Right cardiac atrium (tissue), 5 donors: ENCODE measurements at regions not wholly inside any gene's neighbourhood (a gene's known extent, or its start where the extent isn't known, plus 50 kb on each side); places are given as distances from the start of the nearest gene placed in this dataset.
"Not testable (repeated sequence)": the region's sequence is repeated elsewhere in the genome, so short reads cannot be mapped to it uniquely, and the experiment has no call there.

Source experiments
- ATAC-seq, 2 donors: fragments of 200-7000 bp; cut with Tn5 transposase; one replicate each; pipeline versions ENCODE4 v1.8.0 to v1.9.1; 2020; ENCODE audit warnings: moderate library complexity in 2 of 2, mild to moderate bottlenecking in 1 of 2
- DNase-seq, 3 donors: peaks; one replicate each; pipeline ENCODE4 v3.0.0-alpha.2; 2020
- H3K27ac ChIP-seq: one replicate; pipeline ENCODE4 v1.5.1; 2013; ENCODE audit warnings: mild to moderate bottlenecking, low read length, control low read depth, moderate library complexity
- H3K27me3 ChIP-seq: one replicate; pipeline ENCODE4 v1.6.1; 2013; ENCODE audit not compliant: control insufficient read depth, insufficient read depth
- H3K4me1 ChIP-seq: one replicate; pipeline ENCODE4 v1.6.1; 2013; ENCODE audit warnings: low read length; ENCODE audit not compliant: control insufficient read depth, insufficient read depth
- H3K4me3 ChIP-seq: one replicate; pipeline ENCODE4 v1.5.1; 2013; ENCODE audit warnings: low read length, control low read depth
- H3K9me3 ChIP-seq: one replicate; pipeline ENCODE4 v1.6.1; 2013; ENCODE audit warnings: low read length; ENCODE audit not compliant: control insufficient read depth
- WGBS: extraction: QIAGEN DNeasy Blood & Tissue Kit; methylation state at CpG from one replicate; pipeline ENCODE4 v1.1.7; 2013; 5-methylcytosine and 5-hydroxymethylcytosine counted together
- intact Hi-C, 4 donors: fragments of 100-400 bp; cut with DNase I; formaldehyde crosslinking; loops; one replicate each; pipeline versions ENCODE4 v1.11.0 to v1.14.0; 2022 to 2023
- donor health status: healthy with polysubstance abuse.
- donor health status: DM: no; HTN: yes; CAD: no.
- donor health status: DM: no; HTN: no; CAD: no.
- donor health status: DM: no; HTN: yes; CAD: no; lungs with severe emphysema.
- donor health status: DM: yes; HTN: yes; CAD: no.

DNA sequence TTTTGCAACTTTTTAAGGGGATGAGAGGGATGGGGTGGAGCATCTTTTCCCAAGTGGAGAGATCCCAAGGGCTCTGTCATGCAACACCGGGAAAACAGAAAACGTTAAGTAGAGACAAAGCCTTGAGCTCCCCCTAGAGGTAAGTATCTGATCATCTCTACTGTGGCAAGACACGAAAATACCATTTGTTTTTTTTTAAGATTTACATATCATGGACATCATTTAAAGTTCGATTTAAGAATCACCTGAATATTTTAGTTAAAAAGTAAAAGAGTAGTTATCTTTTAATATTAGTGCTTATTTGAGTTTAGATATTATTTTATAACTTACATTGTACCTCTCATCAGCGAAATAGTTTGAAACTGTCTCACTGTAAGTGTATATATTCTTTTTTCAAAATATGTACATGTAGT lies 200.4 kb downstream of the LRRC70 start:
- Histone ChIP-seq H3K4me3 (no peak overlapping the region), H3K27ac (no peak overlapping the region), H3K9me3 (no peaks in the 10 kb centered on the region), H3K4me1 (no peaks in the 10 kb centered on the region), H3K27me3 (no peaks in the 10 kb centered on the region)
- DNase-seq, result no peak
- ATAC-seq, result peak; percentile 89 to 91
- WGBS, result 21% methylated on average over 5 of the region's 5 CpGs
- intact Hi-C loops, result loop anchor here in 3 of 4 donors (5.0 kb wide), 1 partner anchor 317 kb away; no protein-coding TSS in a partner anchor

- Histone ChIP-seq H3K27me3 (no peaks in the 10 kb centered on the region), H3K4me1 (no peaks in the 10 kb centered on the region), H3K4me3 (no peak overlapping the region), H3K9me3 (no peaks in the 10 kb centered on the region), H3K27ac (no peak overlapping the region)
- ATAC-seq, result peak; percentile 31 to 48
- intact Hi-C loops, result loop anchor here in 3 of 4 donors (5.0 kb wide), 1 partner anchor 316 kb away; no protein-coding TSS in a partner anchor
- DNase-seq, result no peak
- WGBS, result 63% methylated on average over 3 of the region's 3 CpGs
Measured at GRCh38 chr5:62778316-62779009, 199.8 kb downstream of the LRRC70 start.

- H3K4me1 ChIP-seq, H3K4me3 ChIP-seq, ATAC-seq, H3K27me3 ChIP-seq, H3K27ac ChIP-seq, H3K9me3 ChIP-seq, DNase-seq: not testable (repeated sequence)
- intact Hi-C loops, result loop anchor here in 3 of 4 donors (5.0 kb wide), 1 partner anchor 315 kb away; no protein-coding TSS in a partner anchor
- WGBS, result 93% methylated on average over 15 of the region's 15 CpGs
Measured at GRCh38 chr5:62777081-62777480, 198.5 kb downstream of the LRRC70 start.

GRCh38 chr5:62776592-62776991 lies 198.0 kb downstream of the LRRC70 start:
- not testable (repeated sequence) for DNase-seq, H3K4me1 ChIP-seq, H3K27ac ChIP-seq, H3K9me3 ChIP-seq, H3K4me3 ChIP-seq, H3K27me3 ChIP-seq, ATAC-seq
- intact Hi-C loops, result loop anchor here in 3 of 4 donors (5.0 kb wide), 1 partner anchor 314 kb away; no protein-coding TSS in a partner anchor
- WGBS, result 91% methylated on average over 5 of the region's 5 CpGs

- Histone ChIP-seq H3K4me3 (no peak overlapping the region), H3K27me3 (no peaks in the 10 kb centered on the region), H3K9me3 (no peaks in the 10 kb centered on the region), H3K4me1 (no peaks in the 10 kb centered on the region), H3K27ac (no peak overlapping the region)
- WGBS, result 98% methylated on average over 3 of the region's 3 CpGs
- no peak for ATAC-seq
- intact Hi-C loops, result no loop called here
- no peak for DNase-seq
Measured at GRCh38 chr5:62773460-62773859, 194.8 kb downstream of the LRRC70 start.

DNA sequence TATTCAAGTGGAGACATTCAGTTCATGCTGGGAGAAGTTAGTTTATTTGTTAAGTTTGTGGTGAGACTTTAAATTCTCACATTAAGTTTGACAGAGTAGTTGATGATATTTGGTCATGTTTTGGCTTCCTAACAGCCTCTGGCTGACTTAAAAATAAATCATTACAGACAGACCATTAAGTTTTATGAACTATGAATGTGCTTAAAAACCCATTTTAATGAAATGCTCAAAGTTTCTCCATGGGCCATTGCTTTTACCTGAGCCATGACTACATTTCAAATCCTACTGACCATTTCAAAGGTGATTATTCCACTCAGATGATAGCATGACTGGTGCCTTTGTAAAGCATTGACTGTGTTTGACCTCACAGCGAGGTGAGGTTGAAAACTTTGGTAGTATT lies 192.7 kb downstream of the LRRC70 start:
- H3K9me3 ChIP-seq, result no peaks in the 10 kb centered on the region
- WGBS, result 95% methylated on average over 1 of the region's 1 CpG
- H3K4me3 ChIP-seq, result no peak overlapping the region
- no peak for DNase-seq
- no peaks in the 10 kb centered on the region for H3K4me1 ChIP-seq
- intact Hi-C loops, result no loop called here
- no peaks in the 10 kb centered on the region for H3K27me3 ChIP-seq
- H3K27ac ChIP-seq, result no peak overlapping the region
- no peak for ATAC-seq

DNA sequence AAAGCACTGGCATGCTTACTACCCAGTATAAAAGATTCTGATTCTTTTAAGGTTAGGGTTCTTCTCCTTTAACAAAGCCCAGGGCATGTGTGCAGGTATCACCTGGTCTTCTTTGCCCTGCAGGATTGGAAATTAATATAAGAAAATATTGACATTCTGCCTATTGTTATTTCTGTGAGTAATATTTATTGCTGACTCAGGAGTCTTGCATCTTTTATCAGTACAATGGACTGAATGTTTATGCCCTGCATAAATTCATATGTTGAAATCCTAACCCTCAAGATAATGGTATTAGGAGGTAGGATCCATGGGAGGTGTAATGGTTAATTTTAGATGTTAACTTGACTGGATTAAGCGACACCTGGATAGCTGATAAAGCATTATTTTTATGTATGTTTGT lies 189.0 kb downstream of the LRRC70 start:
- H3K27me3 ChIP-seq, result no peaks in the 10 kb centered on the region
- no peaks in the 10 kb centered on the region for H3K4me1 ChIP-seq
- 91% methylated on average over 1 of the region's 1 CpG for WGBS
- no peak overlapping the region for H3K27ac ChIP-seq
- no peak for ATAC-seq
- no peak overlapping the region for H3K4me3 ChIP-seq
- no peak for DNase-seq
- H3K9me3 ChIP-seq, result no peaks in the 10 kb centered on the region
- intact Hi-C loops, result no loop called here

GRCh38 chr5:62767077-62767476 lies 188.5 kb downstream of the LRRC70 start:
- Histone ChIP-seq H3K27me3 (no peaks in the 10 kb centered on the region), H3K27ac (no peak overlapping the region), H3K4me3 (no peak overlapping the region), H3K4me1 (no peaks in the 10 kb centered on the region), H3K9me3 (no peaks in the 10 kb centered on the region)
- 98% methylated on average over 2 of the region's 2 CpGs for WGBS
- ATAC-seq (no peak), DNase-seq (no peak)
- intact Hi-C loops, result no loop called here

GRCh38 chr5:62762503-62762902 lies 183.9 kb downstream of the LRRC70 start:
- Histone ChIP-seq H3K9me3 (no peaks in the 10 kb centered on the region), H3K4me3 (no peak overlapping the region), H3K27ac (no peak overlapping the region), H3K27me3 (no peaks in the 10 kb centered on the region), H3K4me1 (no peaks in the 10 kb centered on the region)
- WGBS, result 61% methylated on average over 2 of the region's 2 CpGs
- intact Hi-C loops, result no loop called here
- ATAC-seq (no peak), DNase-seq (no peak)

DNA sequence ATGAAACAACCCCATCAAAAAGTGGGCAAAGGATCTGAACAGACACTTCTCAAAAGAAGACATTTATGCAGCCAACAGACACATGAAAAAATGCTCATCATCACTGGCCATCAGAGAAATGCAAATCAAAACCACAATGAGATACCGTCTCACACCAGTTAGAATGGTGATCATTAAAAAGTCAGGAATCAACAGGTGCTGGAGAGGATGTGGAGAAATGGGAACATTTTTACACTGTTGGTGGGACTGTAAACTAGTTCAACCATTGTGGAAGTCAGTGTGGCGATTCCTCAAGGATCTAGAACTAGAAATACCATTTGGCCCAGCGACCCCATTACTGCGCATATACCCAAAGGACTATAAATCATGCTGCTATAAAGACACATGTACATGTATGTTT lies 179.1 kb downstream of the LRRC70 start:
- H3K27me3 ChIP-seq, H3K4me3 ChIP-seq, DNase-seq, H3K4me1 ChIP-seq, intact Hi-C loops, ATAC-seq, H3K9me3 ChIP-seq, H3K27ac ChIP-seq: not testable (repeated sequence)
- WGBS, result 91% methylated on average over 4 of the region's 4 CpGs

GRCh38 chr5:62752998-62753367 lies 174.4 kb downstream of the LRRC70 start:
- H3K9me3 ChIP-seq, H3K4me1 ChIP-seq, H3K27me3 ChIP-seq, H3K4me3 ChIP-seq, intact Hi-C loops, DNase-seq, ATAC-seq, H3K27ac ChIP-seq: not testable (repeated sequence)
- WGBS, result 74% methylated on average over 4 of the region's 4 CpGs
